ENCODE measurements at regions not wholly inside any gene's neighbourhood (a gene's known extent, or its start where the extent isn't known, plus 50 kb on each side); places are given as distances from the start of the nearest gene placed in this dataset.

- TF ChIP-seq CTCF (IDR thresholded peaks at IDR 0.05; ENCODE audit: low read depth, low read length) = no peak
- no peak for TF ChIP-seq EZH2phosphoT487 (IDR thresholded peaks at IDR 0.05; ENCODE audit: low read depth)
Observed at GRCh38 chr10:129098517-129098916, 368.5 kb upstream of the MGMT start.

Data from OCI-LY3 (cell line).